HG02938 (cell line): ENCODE measurements at regions not wholly inside any gene's neighbourhood (a gene's known extent, or its start where the extent isn't known, plus 50 kb on each side); places are given as distances from the start of the nearest gene placed in this dataset.

Experiments used
- ATAC-seq: cut with Tn5 transposase; IDR thresholded peaks from one replicate; pipeline ENCODE4 v1.9.1; 2021; ENCODE audit warnings: mild to moderate bottlenecking, moderate library complexity; ENCODE audit not compliant: unreplicated experiment

- ATAC-seq, result no peak
Measured at GRCh38 chr11:108994887-108995286, 330.0 kb downstream of the DDX10 start.

GRCh38 chr11:108997826-108998225 lies 333.0 kb downstream of the DDX10 start:
- ATAC-seq, result no peak

- ATAC-seq, result no peak
Measured at GRCh38 chr11:109000531-109000930, 335.7 kb downstream of the DDX10 start.

GRCh38 chr11:109001585-109001984 lies 336.7 kb downstream of the DDX10 start:
- ATAC-seq, result no peak

GRCh38 chr11:109012991-109013390 lies 348.1 kb downstream of the DDX10 start:
- no peak for ATAC-seq

GRCh38 chr11:109015283-109015682 lies 350.4 kb downstream of the DDX10 start:
- no peak for ATAC-seq

GRCh38 chr11:109016724-109017123 lies 351.9 kb downstream of the DDX10 start:
- ATAC-seq, result no peak

GRCh38 chr11:109017489-109017888 lies 352.6 kb downstream of the DDX10 start:
- no peak for ATAC-seq

GRCh38 chr11:109018639-109019038 lies 353.8 kb downstream of the DDX10 start:
- no peak for ATAC-seq

GRCh38 chr11:109019342-109019936 lies 354.6 kb downstream of the DDX10 start:
- no peak for ATAC-seq

- ATAC-seq, result no peak
Measured at GRCh38 chr11:109023036-109023435, 358.2 kb downstream of the DDX10 start.

- ATAC-seq, result no peak
Measured at GRCh38 chr11:109026891-109027489, 362.1 kb downstream of the DDX10 start.

GRCh38 chr11:109027851-109028250 lies 363.0 kb downstream of the DDX10 start:
- ATAC-seq, result no peak

GRCh38 chr11:109029927-109030326 lies 365.1 kb downstream of the DDX10 start:
- ATAC-seq, result no peak

- no peak for ATAC-seq
Measured at GRCh38 chr11:109033627-109034338, 368.9 kb downstream of the DDX10 start.

GRCh38 chr11:109034339-109034696 lies 369.4 kb downstream of the DDX10 start:
- ATAC-seq, result no peak

- no peak for ATAC-seq
Measured at GRCh38 chr11:109035284-109035683, 370.4 kb downstream of the DDX10 start.

GRCh38 chr11:109036011-109036410 lies 371.1 kb downstream of the DDX10 start:
- ATAC-seq, result no peak

- no peak for ATAC-seq
Measured at GRCh38 chr11:109037856-109038780, 373.2 kb downstream of the DDX10 start.

- no peak for ATAC-seq
Measured at GRCh38 chr11:109039611-109040010, 374.7 kb downstream of the DDX10 start.

GRCh38 chr11:109040303-109040702 lies 375.4 kb downstream of the DDX10 start:
- ATAC-seq, result no peak
